B cell (primary cell): ENCODE measurements at regions not wholly inside any gene's neighbourhood (a gene's known extent, or its start where the extent isn't known, plus 50 kb on each side); places are given as distances from the start of the nearest gene placed in this dataset.

Experiments used
- ATAC-seq: fragments of 200-7000 bp; cut with Tn5 transposase; one replicate; pipeline ENCODE4 v1.10.0; 2021; ENCODE audit warnings: low read depth, mild to moderate bottlenecking, moderate number of reproducible peaks, moderate library complexity
- CTCF ChIA-PET: fragments of 350-600 bp; sonication (Branson Sonifier 250); formaldehyde crosslinking; loops from one replicate; lab custom pipeline; 2021; ENCODE audit warnings: antibody characterized with exemption, inconsistent platforms; lab: Charles Lee
- POLR2A ChIA-PET: fragments of 350-600 bp; sonication (Branson Sonifier 250); formaldehyde crosslinking; loops from one replicate; lab custom pipeline; 2021; ENCODE audit warnings: antibody characterized with exemption; lab: Charles Lee
- DNase-seq: peaks from one replicate; pipeline ENCODE4 v3.0.0; 2013
- H2AFZ ChIP-seq: 2 replicates; pipeline ENCODE4 v1.6.1; 2012; ENCODE audit warnings: mild to moderate bottlenecking, low read depth, low read length; ENCODE audit not compliant: insufficient read depth, poor library complexity, severe bottlenecking
- H3K27ac ChIP-seq, 2 donors: 1 replicate in 1 of 2; 2 replicates in 1 of 2; pipeline ENCODE4 v1.5.1; 2012 to 2013; ENCODE audit warnings: low read length in 2 of 2, mild to moderate bottlenecking in 2 of 2, moderate library complexity in 1 of 2
- H3K27me3 ChIP-seq, 4 experiments: fragments of 200-600 bp in 1 of 4; sonication (generic) in 1 of 4; replicated peaks in 1 of 4; 1 replicate in 2 of 4; 2 replicates in 2 of 4; pipeline versions ENCODE4 v1.6.1 to v1.7.0; 2013 to 2016; ENCODE audit warnings: low read length in 3 of 4, mild to moderate bottlenecking in 2 of 4, mixed read lengths in 1 of 4, moderate library complexity in 1 of 4; ENCODE audit not compliant: insufficient read depth in 4 of 4, control insufficient read depth in 3 of 4; ENCODE audit errors: control extremely low read depth in 1 of 4
- H3K36me3 ChIP-seq, 2 experiments: replicated peaks in 1 of 2; 1 replicate in 1 of 2; 2 replicates in 1 of 2; pipeline versions ENCODE4 v1.6.1 to v1.7.1; 2013; ENCODE audit warnings: low read length in 1 of 2; ENCODE audit not compliant: insufficient read depth in 2 of 2, control insufficient read depth in 1 of 2; ENCODE audit errors: control extremely low read depth in 1 of 2, extremely low read depth in 1 of 2
- H3K4me1 ChIP-seq, 2 donors: fragments of 200-600 bp in 1 of 2; sonication (generic) in 1 of 2; 1 replicate in 1 of 2; 2 replicates in 1 of 2; pipeline versions ENCODE4 v1.5.1 to v1.6.1; 2013 to 2017; ENCODE audit warnings: low read length in 2 of 2; ENCODE audit not compliant: control insufficient read depth in 2 of 2, insufficient read depth in 2 of 2
- H3K4me2 ChIP-seq: replicated peaks from 2 replicates; pipeline ENCODE3; 2012; ENCODE audit warnings: mild to moderate bottlenecking, low read depth, low read length; ENCODE audit not compliant: poor library complexity, severe bottlenecking
- H3K4me3 ChIP-seq, 5 experiments: fragments of 200-600 bp in 1 of 5; sonication (generic) in 1 of 5; 1 replicate in 3 of 5; 2 replicates in 2 of 5; pipeline versions ENCODE4 v1.5.1 to v1.7.0; 2011 to 2016; ENCODE audit warnings: low read length in 4 of 5, mild to moderate bottlenecking in 4 of 5, low read depth in 2 of 5, control low read depth in 1 of 5, moderate library complexity in 1 of 5; ENCODE audit not compliant: insufficient read depth in 1 of 5; ENCODE audit errors: control extremely low read depth in 1 of 5, extremely low read depth in 1 of 5
- H3K79me2 ChIP-seq: fragments of 200-600 bp; sonication (generic); one replicate; pipeline ENCODE4 v1.6.0; 2016; ENCODE audit warnings: low read length; ENCODE audit not compliant: control insufficient read depth, insufficient read depth
- H3K9ac ChIP-seq: fragments of 200-600 bp; sonication (generic); 2 replicates; pipeline ENCODE4 v1.6.1; 2017; ENCODE audit warnings: mild to moderate bottlenecking, low read length, moderate library complexity
- H3K9me3 ChIP-seq, 3 donors: one replicate each; pipeline versions ENCODE4 v1.6.1 to v1.7.1; 2013; ENCODE audit warnings: low read length in 2 of 3; ENCODE audit not compliant: control insufficient read depth in 2 of 3, insufficient read depth in 1 of 3; ENCODE audit errors: control extremely low read depth in 1 of 3
- H4K20me1 ChIP-seq: 2 replicates; pipeline ENCODE4 v1.6.0; 2012; ENCODE audit warnings: mild to moderate bottlenecking, low read length; ENCODE audit not compliant: insufficient read depth, control insufficient read depth, poor library complexity, severe bottlenecking
- H3K27ac Mint-ChIP-seq: one replicate; pipeline ENCODE4 v1.8.0; 2021; ENCODE audit warnings: mixed read lengths
- H3K27me3 Mint-ChIP-seq: one replicate; pipeline ENCODE4 v1.8.0; 2021; ENCODE audit warnings: mixed read lengths
- H3K4me1 Mint-ChIP-seq: one replicate; pipeline ENCODE4 v1.8.0; 2021; ENCODE audit warnings: mixed read lengths
- H3K4me3 Mint-ChIP-seq: one replicate; pipeline ENCODE4 v1.8.0; 2021; ENCODE audit warnings: mixed read lengths
- H3K9me3 Mint-ChIP-seq: one replicate; pipeline ENCODE4 v1.8.0; 2022; ENCODE audit warnings: mixed read lengths; ENCODE audit not compliant: insufficient read depth
- EZH2 ChIP-seq: IDR thresholded peaks from 2 replicates; pipeline ENCODE4 v1.6.1; 2012; ENCODE audit warnings: borderline replicate concordance, low read depth, mild to moderate bottlenecking, moderate library complexity, low read length; ENCODE audit not compliant: insufficient read depth, poor library complexity, severe bottlenecking
- WGBS: methylation state at CpG from one replicate; pipeline ENCODE4 v1.1.5; 2013; ENCODE audit warnings: missing lambda C conversion rate; ENCODE audit not compliant: insufficient coverage; 5-methylcytosine and 5-hydroxymethylcytosine counted together
- intact Hi-C: fragments of 100-400 bp; cut with micrococcal nuclease; formaldehyde crosslinking; loops from one replicate; pipeline ENCODE4 v1.10.0; 2022
- TF ChIP-seq, protein P1 (sequence below): fragments of 200-600 bp; IDR thresholded peaks from one replicate; pipeline ENCODE4 v1.8.0; 2022; ENCODE audit warnings: antibody characterized with exemption, mild to moderate bottlenecking

DNA sequence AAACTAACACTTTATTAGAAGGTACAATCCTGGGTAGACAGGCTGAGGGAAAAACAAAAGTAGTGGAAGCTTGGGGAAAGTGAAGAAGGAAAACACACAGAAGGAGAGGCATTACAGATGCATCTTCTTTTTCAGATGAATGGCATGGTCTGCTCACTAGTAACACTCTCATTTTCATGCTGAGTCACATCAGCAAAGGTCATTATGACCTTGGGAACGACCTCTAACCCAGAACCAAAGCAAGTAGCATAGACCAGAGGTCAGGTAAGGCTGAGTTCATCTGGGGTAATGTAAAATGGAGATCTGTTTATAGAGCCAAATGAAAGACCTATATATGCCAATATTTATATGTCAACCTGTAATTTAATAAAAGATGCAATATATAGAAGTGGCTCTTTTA, 294.4 kb upstream of the LRRTM4 start:
- ATAC-seq: no peak
- H3K4me1 Mint-ChIP-seq: no peaks in the 10 kb centered on the region
- no peak overlapping the region for H3K4me2 ChIP-seq
- no peak overlapping the region for H3K9ac ChIP-seq
- no peaks in the 10 kb centered on the region for H3K36me3 ChIP-seq
- H3K4me1 ChIP-seq: no peaks in the 10 kb centered on the region
- no peaks in the 10 kb centered on the region for H3K27me3 ChIP-seq
- H3K27ac ChIP-seq: no peak overlapping the region
- H2AFZ ChIP-seq: no peak overlapping the region
- CTCF ChIA-PET: no interaction called here
- POLR2A ChIA-PET: no interaction called here
- no peak overlapping the region for H3K4me3 Mint-ChIP-seq
- H3K9me3 ChIP-seq: no peaks in the 10 kb centered on the region
- no CpG with 5 or more reads among the region's 1 CpG for WGBS
- no peaks in the 10 kb centered on the region for H3K27me3 Mint-ChIP-seq
- no peaks in the 10 kb centered on the region for H3K79me2 ChIP-seq
- no peaks in the 10 kb centered on the region for H4K20me1 ChIP-seq
- peaks cover 7% of the 10 kb centered on the region for H3K9me3 Mint-ChIP-seq
- DNase-seq: no peak
- intact Hi-C loops: no loop called here
- no peak overlapping the region for H3K27ac Mint-ChIP-seq
- TF ChIP-seq EZH2: no peak
- TF ChIP-seq, protein P1, sequence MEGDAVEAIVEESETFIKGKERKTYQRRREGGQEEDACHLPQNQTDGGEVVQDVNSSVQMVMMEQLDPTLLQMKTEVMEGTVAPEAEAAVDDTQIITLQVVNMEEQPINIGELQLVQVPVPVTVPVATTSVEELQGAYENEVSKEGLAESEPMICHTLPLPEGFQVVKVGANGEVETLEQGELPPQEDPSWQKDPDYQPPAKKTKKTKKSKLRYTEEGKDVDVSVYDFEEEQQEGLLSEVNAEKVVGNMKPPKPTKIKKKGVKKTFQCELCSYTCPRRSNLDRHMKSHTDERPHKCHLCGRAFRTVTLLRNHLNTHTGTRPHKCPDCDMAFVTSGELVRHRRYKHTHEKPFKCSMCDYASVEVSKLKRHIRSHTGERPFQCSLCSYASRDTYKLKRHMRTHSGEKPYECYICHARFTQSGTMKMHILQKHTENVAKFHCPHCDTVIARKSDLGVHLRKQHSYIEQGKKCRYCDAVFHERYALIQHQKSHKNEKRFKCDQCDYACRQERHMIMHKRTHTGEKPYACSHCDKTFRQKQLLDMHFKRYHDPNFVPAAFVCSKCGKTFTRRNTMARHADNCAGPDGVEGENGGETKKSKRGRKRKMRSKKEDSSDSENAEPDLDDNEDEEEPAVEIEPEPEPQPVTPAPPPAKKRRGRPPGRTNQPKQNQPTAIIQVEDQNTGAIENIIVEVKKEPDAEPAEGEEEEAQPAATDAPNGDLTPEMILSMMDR: no peak
- H3K4me3 ChIP-seq: no peak overlapping the region

DNA sequence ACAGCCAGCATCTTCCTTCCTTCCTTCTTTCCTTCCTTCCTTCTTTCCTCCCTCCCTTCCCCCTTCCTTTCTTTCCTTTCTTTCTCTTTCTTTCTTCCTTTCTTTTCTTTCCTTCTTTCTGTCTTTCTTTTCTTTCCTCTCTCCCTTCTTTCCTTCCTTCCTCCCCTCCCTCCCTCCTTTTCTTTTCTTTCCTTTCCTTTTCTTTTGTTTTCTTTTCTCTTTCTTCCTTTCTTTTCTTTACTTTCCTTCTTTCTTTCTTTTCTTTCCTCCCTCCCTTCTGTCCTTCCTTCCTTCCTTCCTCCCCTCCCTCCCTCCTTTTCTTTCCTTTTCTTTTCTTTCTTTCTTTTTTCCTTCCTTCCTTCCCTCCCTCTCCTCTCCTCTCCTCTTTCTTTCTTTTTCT, 296.0 kb upstream of the LRRTM4 start:
- H3K27ac Mint-ChIP-seq: no peak overlapping the region
- Histone ChIP-seq H3K27ac (no peak overlapping the region), H3K36me3 (no peaks in the 10 kb centered on the region), H4K20me1 (no peaks in the 10 kb centered on the region), H2AFZ (no peak overlapping the region), H3K4me3 (no peak overlapping the region), H3K27me3 (no peaks in the 10 kb centered on the region), H3K9me3 (no peaks in the 10 kb centered on the region), H3K9ac (no peak overlapping the region), H3K4me1 (no peaks in the 10 kb centered on the region), H3K79me2 (no peaks in the 10 kb centered on the region), H3K4me2 (no peak overlapping the region)
- CTCF ChIA-PET: no interaction called here
- peaks cover 7% of the 10 kb centered on the region for H3K9me3 Mint-ChIP-seq
- H3K4me3 Mint-ChIP-seq: no peak overlapping the region
- no peaks in the 10 kb centered on the region for H3K27me3 Mint-ChIP-seq
- no peak for ATAC-seq
- TF ChIP-seq EZH2: no peak
- TF ChIP-seq, protein P1: peak; percentile 12
- intact Hi-C loops: no loop called here
- no peak for DNase-seq
- POLR2A ChIA-PET: no interaction called here
- no peaks in the 10 kb centered on the region for H3K4me1 Mint-ChIP-seq
